Lung (tissue), 11 donors: ENCODE measurements at regions not wholly inside any gene's neighbourhood (a gene's known extent, or its start where the extent isn't known, plus 50 kb on each side); places are given as distances from the start of the nearest gene placed in this dataset.

Experiments used
- ATAC-seq: fragments of 200-7000 bp; cut with Tn5 transposase; one replicate; pipeline ENCODE4 v1.9.1; 2020; ENCODE audit warnings: moderate number of reproducible peaks; ENCODE audit not compliant: insufficient read depth, low FRiP score
- DNase-seq, 3 donors: peaks; one replicate each; pipeline ENCODE4 v3.0.0-alpha.2; 2013 to 2017
- H3K27ac ChIP-seq, 2 donors: one replicate each; pipeline ENCODE4 v1.5.1; 2013; ENCODE audit warnings: mild to moderate bottlenecking in 2 of 2, moderate library complexity in 2 of 2, control low read depth in 1 of 2, inconsistent platforms in 1 of 2, low read depth in 1 of 2, low read length in 1 of 2
- H3K27me3 ChIP-seq, 3 donors: one replicate each; pipeline ENCODE4 v1.5.1; 2013; ENCODE audit warnings: low read length in 2 of 3; ENCODE audit not compliant: control insufficient read depth in 3 of 3, insufficient read depth in 3 of 3
- H3K36me3 ChIP-seq, 4 donors: one replicate each; pipeline ENCODE4 v1.5.1; 2013; ENCODE audit warnings: low read length in 4 of 4, mild to moderate bottlenecking in 1 of 4, moderate library complexity in 1 of 4; ENCODE audit not compliant: control insufficient read depth in 4 of 4, insufficient read depth in 4 of 4
- H3K4me1 ChIP-seq, 5 donors: one replicate each; pipeline ENCODE4 v1.5.1; 2013; ENCODE audit warnings: low read length in 5 of 5, mild to moderate bottlenecking in 2 of 5, moderate library complexity in 1 of 5; ENCODE audit not compliant: control insufficient read depth in 5 of 5, insufficient read depth in 5 of 5
- H3K4me3 ChIP-seq: one replicate; pipeline ENCODE4 v1.5.1; 2013; ENCODE audit warnings: mild to moderate bottlenecking, control low read depth, moderate library complexity
- H3K9ac ChIP-seq, 2 donors: one replicate each; pipeline ENCODE4 v1.5.1; 2013; ENCODE audit warnings: low read length in 2 of 2, control low read depth in 1 of 2; ENCODE audit not compliant: insufficient read depth in 1 of 2
- H3K9me3 ChIP-seq, 4 donors: one replicate each; pipeline ENCODE4 v1.5.1; 2013; ENCODE audit warnings: low read length in 3 of 4, mild to moderate bottlenecking in 1 of 4, moderate library complexity in 1 of 4; ENCODE audit not compliant: control insufficient read depth in 4 of 4, insufficient read depth in 3 of 4
- WGBS, 2 donors: extraction: QIAGEN DNeasy Blood & Tissue Kit; methylation state at CpG; one replicate each; pipeline ENCODE4 v1.1.7; 2013; 5-methylcytosine and 5-hydroxymethylcytosine counted together
- TF ChIP-seq, protein P1 (sequence below): IDR thresholded peaks from 2 replicates; pipeline ENCODE4 v1.5.1; 2012; ENCODE audit warnings: mild to moderate bottlenecking; ENCODE audit errors: control extremely low read depth, extremely low read depth
- donor health status: control.
- donor health status: control.
- donor health status: Bipolar disorder and iron deficiency.
- donor health status: healthy.
- donor health status: DM: yes; HTN: yes; CAD: no.

DNA sequence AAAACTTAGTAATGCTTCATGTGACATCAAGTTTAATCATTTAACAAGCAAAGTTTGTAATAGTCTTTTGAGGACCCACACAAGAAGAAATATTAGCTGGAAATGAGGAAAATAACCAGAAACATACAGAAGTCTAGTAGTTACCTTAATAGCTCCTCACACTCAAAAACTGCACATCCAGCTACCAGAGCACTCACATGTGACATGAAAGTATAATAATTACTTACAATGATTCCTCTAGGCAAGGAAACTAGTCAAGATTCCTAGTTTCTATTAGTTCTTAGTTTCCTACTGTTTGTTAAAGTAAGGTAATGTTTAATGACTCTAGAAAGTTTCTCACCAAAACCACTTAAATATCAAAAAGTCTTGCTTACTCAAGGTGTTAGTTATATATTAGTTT, 335.8 kb downstream of the RAD51AP2 start:
- Histone ChIP-seq H3K4me3 (no peak overlapping the region), H3K27me3 (no peaks in the 10 kb centered on the region), H3K9me3 (no peaks in the 10 kb centered on the region), H3K27ac (no peak overlapping the region), H3K4me1 (no peaks in the 10 kb centered on the region), H3K36me3 (no peaks in the 10 kb centered on the region), H3K9ac (no peak overlapping the region)
- DNase-seq = no peak
- no peak for ATAC-seq
- TF ChIP-seq, protein P1, sequence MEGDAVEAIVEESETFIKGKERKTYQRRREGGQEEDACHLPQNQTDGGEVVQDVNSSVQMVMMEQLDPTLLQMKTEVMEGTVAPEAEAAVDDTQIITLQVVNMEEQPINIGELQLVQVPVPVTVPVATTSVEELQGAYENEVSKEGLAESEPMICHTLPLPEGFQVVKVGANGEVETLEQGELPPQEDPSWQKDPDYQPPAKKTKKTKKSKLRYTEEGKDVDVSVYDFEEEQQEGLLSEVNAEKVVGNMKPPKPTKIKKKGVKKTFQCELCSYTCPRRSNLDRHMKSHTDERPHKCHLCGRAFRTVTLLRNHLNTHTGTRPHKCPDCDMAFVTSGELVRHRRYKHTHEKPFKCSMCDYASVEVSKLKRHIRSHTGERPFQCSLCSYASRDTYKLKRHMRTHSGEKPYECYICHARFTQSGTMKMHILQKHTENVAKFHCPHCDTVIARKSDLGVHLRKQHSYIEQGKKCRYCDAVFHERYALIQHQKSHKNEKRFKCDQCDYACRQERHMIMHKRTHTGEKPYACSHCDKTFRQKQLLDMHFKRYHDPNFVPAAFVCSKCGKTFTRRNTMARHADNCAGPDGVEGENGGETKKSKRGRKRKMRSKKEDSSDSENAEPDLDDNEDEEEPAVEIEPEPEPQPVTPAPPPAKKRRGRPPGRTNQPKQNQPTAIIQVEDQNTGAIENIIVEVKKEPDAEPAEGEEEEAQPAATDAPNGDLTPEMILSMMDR = no peak

- Histone ChIP-seq H3K36me3 (no peaks in the 10 kb centered on the region), H3K27ac (no peak overlapping the region), H3K4me3 (no peak overlapping the region), H3K9me3 (no peaks in the 10 kb centered on the region), H3K4me1 (no peaks in the 10 kb centered on the region), H3K9ac (no peak overlapping the region), H3K27me3 (no peaks in the 10 kb centered on the region)
- DNase-seq (no peak), ATAC-seq (no peak)
- 89 to 94% methylated on average over 4 of the region's 4 CpGs for WGBS, 2 donors
- TF ChIP-seq, protein P1 = no peak
These were observed 337.0 kb downstream of the RAD51AP2 start for GRCh38 chr2:17181051-17181752.

DNA sequence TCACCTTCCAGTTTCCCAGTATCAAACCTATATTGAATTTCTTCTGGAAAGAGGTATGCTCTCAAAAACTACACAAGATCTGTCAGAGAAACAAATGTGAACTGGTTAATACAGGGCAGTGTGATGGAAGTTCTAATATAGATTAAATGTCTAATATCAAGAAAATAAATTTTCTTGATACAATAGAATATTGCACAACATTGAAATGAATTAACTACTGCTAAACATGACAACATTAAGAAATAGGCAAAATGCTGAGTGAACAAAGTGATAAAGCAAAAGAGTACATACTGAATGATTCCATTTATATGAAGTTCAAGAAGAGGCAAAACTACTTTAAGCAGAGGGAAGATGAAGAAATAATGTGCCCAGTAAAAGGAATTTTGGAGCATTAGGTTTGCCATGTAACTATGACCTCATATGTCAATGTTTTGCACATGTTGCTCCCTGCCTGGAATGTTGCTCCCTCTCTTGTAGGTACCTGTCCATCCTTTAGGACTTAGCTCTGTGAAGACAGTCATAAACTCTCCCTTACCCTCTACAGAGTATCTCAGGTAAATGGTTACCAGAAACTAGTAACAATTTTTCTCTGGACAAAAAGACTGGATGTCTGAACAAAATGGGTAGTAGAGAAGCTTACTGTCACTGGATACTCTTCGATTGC, 339.0 kb downstream of the RAD51AP2 start:
- Histone ChIP-seq H3K9ac (no peak overlapping the region), H3K9me3 (peaks cover 0 to 1% (median 0%) of the 10 kb centered on the region in 4 donors), H3K4me1 (no peaks in the 10 kb centered on the region), H3K4me3 (no peak overlapping the region), H3K36me3 (no peaks in the 10 kb centered on the region), H3K27me3 (no peaks in the 10 kb centered on the region), H3K27ac (no peak overlapping the region)
- ATAC-seq = no peak
- TF ChIP-seq, protein P1 = no peak
- no peak for DNase-seq
- WGBS, 2 donors = 93 to 100% methylated on average over 1 of the region's 1 CpG
